RCC 7860 (cell line): ENCODE measurements at regions not wholly inside any gene's neighbourhood (a gene's known extent, or its start where the extent isn't known, plus 50 kb on each side); places are given as distances from the start of the nearest gene placed in this dataset.
"Not testable (repeated sequence)": the region's sequence is repeated elsewhere in the genome, so short reads cannot be mapped to it uniquely, and the experiment has no call there.

Experiments
- DNase-seq: peaks from one replicate; pipeline ENCODE4 v3.0.0-alpha.2; 2015; ENCODE audit warnings: low spot score
- FAIRE-seq: peaks from 2 replicates; lab custom pipeline; 2012; peaks lifted over from hg19 to GRCh38; lab: Jason Lieb, UNC

- DNase-seq: no peak
- FAIRE-seq: no peak
Measured at GRCh38 chr3:177610686-177611633, 413.7 kb upstream of the TBL1XR1 start.

DNA sequence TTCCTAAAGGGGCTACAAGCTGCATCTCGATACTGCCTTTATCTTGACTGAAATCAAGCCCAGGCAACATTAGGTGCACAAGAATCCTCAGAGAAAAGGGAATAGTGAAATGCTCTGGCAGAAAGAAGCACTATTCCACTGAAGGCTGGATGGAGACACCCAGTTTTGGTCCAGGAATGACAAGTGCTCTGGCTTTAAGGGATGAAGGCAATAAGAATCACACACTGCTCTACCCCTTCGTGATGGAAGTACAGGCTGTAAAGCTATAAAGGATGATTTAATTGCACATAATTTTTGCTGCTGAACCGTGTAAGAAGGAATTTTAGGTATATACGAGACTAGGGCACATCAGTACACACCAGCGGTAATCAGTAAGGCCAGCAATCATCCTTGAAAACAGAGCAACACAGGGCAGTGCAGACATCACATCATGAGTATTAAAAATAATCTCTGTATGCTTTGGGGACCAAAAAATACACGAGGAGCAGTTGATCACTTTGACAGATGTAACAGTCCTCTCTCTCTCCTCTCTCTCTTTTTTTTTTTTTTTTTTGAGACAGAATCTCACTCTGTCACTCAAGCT, 414.6 kb upstream of the TBL1XR1 start:
- no peak for DNase-seq
- no peak for FAIRE-seq

DNA sequence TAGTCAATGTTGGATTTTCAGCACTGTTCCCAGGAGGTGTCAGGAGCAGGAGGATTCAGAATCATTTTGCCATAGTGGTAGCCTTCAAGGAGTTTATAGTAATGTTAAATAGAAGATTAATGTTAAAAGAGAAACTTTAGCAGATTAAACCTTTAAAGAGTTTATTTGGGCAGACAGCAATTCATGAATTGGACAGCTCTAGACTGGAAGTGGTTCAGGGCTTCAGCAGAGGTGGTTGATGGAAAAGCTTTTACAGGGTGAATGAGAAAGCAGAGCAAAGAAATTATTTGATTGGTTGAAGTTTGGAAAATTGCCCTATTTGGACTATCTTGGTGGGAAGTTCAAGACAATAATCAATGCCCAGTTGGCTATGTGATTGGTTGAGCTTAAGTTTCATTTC, 416.6 kb upstream of the TBL1XR1 start:
- FAIRE-seq (no peak), DNase-seq (no peak)

DNA sequence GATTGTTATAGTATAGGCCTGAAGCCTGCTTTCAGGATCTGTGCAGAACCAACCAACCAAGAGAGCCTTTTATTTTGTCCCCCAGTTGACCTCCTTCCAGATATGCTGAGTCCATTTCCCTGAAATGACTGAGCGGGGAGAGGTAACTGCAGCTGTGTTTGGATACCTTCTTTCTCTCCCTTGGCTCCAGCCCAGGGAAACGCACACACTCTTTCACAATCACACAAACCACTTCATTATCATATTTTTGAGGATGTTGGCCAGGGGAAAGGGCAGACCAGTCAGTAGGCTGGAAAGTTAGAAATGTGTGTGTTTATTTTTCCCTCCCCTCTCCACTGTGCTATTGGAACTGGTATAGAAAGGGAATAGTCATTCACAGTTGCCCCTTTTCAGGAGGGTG, 417.7 kb upstream of the TBL1XR1 start:
- FAIRE-seq (peak; percentile 88), DNase-seq (peak; percentile 50)

- DNase-seq (peak; percentile 28), FAIRE-seq (peak; percentile 90)
Measured at GRCh38 chr3:177618873-177619733, 421.8 kb upstream of the TBL1XR1 start.

DNA sequence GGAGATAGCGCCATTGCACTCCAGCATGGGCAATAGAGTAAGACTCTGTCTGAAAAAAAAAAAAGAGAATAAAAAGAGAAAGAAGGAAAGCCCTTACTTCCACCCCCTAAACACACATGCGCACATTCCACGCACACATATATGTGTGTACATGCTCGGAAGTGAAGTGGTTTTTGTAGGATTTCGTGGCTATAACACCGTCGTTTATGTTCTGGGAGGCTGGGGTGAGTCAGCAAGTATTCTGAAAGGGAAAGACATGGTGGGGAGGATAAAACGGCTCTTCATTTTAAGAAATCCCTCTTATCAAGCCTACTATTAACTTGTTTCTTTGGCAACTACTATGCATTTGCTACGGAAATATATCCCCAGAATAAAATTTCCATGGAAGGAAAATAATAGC, 422.8 kb upstream of the TBL1XR1 start:
- no peak for FAIRE-seq
- no peak for DNase-seq

- FAIRE-seq (no peak), DNase-seq (no peak)
Measured at GRCh38 chr3:177622520-177622919, 425.2 kb upstream of the TBL1XR1 start.

- no peak for FAIRE-seq
- DNase-seq: no peak
Measured at GRCh38 chr3:177622982-177623617, 425.8 kb upstream of the TBL1XR1 start.

- no peak for DNase-seq
- FAIRE-seq: no peak
Measured at GRCh38 chr3:177624528-177625495, 427.5 kb upstream of the TBL1XR1 start.

DNA sequence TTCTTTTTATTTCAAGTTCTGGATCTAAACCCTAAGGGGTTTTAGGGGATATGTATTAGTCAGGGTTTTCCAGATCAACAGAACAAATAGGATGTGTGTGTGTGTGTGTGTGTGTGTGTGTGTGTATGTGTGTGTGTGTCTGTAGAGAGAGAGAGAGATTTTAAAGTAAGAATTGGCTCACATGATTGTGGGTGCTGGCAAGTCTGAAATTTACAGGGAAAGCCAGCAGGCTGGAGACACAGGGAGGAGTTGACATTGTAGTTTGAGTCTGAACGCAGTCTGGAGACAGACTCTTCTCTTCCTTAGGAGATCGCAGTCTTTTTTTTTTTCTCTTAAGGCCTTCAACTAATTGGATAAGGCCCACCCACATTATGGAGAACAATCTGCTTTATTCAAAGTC, 428.8 kb upstream of the TBL1XR1 start:
- DNase-seq (no peak), FAIRE-seq (no peak)

- peak; percentile 73 for FAIRE-seq
Measured at GRCh38 chr3:177628095-177628719, 430.9 kb upstream of the TBL1XR1 start.

DNA sequence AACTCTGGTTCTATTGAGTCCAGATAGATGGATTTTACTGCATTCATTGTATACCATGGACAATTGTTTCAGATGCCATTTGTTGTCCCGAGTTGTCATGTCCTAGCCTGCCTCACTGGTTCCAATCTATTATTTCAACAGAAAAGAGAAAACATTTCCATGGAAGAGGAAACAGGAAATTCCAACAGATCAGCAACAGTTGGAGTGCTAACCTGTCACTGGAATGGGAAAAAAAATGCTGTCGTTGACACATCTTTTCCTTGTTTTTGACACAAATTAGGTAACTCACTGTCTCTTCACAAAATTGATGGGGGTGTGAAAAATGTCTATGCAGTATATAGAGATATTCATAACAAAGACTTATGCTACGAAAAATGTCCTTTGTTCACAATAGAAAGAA, 432.0 kb upstream of the TBL1XR1 start:
- DNase-seq (no peak), FAIRE-seq (no peak)

More at GRCh38 chr3:177628095-177628719, 430.9 kb upstream of the TBL1XR1 start:
- DNase-seq: peak; percentile 30

DNA sequence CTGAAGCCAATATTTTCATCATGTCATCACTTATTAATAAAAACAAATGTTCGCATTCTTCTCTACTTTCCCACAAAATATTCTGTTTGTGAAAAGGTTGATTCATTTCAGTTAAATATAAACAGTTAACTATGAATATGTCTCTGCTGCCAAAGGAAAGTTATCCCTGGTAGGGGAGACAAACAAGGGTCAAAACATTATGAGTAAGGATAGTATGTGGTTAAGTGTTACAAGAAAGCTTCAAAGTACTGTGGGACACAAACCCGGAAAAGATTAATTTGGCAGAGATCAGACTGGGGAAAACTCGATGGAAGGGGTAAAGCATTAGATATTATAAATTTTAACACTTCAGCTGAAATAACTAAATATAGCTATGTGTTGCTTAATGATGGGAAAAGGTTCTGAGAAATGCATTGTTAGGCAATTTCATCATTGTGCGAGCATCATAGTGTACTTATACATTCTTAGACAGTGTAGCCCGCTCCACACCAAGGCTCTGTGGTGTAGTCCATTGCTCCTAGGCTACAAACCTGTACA, 436.5 kb upstream of the TBL1XR1 start:
- FAIRE-seq: peak; percentile 92
- DNase-seq: peak; percentile 42

DNA sequence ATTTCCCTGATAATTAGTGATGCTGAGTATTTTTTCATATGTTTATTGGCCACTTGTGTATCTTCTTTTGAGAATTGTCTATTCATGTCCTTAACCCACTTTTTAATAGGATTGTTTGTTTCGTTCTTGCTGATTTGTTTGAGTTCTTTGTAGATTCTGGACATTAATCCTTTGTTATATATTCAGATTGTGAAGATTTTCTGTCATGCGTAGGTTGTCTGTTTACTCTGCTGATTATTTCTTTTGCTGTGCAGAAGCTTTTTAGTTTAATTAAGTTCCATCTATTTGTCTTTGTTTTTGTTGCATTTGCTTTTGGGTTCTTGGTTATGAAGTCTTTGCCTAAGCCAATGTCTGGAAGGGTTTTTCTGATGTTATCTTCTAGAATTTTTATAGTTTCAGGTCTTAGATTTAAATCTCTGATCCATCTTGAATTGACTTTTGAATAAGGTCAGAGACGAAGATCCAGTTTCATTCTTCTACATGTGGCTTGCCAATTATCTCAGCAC, 438.4 kb upstream of the TBL1XR1 start:
- DNase-seq, FAIRE-seq: not testable (repeated sequence)

GRCh38 chr3:177640319-177640965, 443.2 kb upstream of the TBL1XR1 start:
- no peak for DNase-seq
- FAIRE-seq: no peak

DNA sequence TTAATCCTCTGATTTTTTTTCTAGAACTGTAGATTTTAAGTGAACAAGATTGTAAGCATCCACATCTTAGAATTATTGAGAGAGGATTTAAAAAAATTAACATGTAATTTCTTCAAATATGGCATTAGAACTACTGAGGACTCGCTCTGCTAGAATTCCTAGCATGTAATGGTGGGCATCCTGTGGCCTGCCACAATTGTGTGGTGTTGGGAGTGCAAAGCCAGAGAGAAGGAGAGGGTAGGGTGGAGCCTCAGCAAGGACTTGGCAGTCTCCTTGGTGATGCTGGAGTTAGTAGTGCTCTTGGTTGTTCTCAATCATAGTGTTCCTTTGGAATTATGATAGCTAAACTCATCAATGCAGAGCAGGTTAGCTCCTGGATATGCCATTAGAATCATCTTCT, 443.9 kb upstream of the TBL1XR1 start:
- no peak for FAIRE-seq
- DNase-seq: no peak

GRCh38 chr3:177642042-177642803, 444.9 kb upstream of the TBL1XR1 start:
- no peak for FAIRE-seq
- no peak for DNase-seq

DNA sequence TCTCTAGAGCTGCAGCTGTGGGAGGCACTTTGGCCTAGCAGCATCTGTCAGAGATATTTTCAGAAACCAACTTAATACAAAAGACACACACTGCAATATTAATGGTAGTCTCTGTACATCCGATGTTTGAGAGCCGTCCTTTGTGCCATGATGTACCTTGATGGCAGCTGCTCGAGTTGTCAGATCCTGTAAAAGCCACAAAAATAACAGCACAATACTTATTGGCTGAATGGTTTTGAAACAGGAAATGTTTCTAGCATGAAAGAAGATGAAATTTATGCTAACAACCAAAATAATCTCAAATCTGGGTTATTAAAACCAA, 445.5 kb upstream of the TBL1XR1 start:
- FAIRE-seq: no peak
- no peak for DNase-seq
